Hypothalamus (tissue), 51 donors: ENCODE measurements at regions not wholly inside any gene's neighbourhood (a gene's known extent, or its start where the extent isn't known, plus 50 kb on each side); places are given as distances from the start of the nearest gene placed in this dataset.

ENCODE experiments used
- DNase-seq, 51 donors: peaks; one replicate each; lab custom pipeline; 2025; lab: John Stamatoyannopoulos, UW

DNA sequence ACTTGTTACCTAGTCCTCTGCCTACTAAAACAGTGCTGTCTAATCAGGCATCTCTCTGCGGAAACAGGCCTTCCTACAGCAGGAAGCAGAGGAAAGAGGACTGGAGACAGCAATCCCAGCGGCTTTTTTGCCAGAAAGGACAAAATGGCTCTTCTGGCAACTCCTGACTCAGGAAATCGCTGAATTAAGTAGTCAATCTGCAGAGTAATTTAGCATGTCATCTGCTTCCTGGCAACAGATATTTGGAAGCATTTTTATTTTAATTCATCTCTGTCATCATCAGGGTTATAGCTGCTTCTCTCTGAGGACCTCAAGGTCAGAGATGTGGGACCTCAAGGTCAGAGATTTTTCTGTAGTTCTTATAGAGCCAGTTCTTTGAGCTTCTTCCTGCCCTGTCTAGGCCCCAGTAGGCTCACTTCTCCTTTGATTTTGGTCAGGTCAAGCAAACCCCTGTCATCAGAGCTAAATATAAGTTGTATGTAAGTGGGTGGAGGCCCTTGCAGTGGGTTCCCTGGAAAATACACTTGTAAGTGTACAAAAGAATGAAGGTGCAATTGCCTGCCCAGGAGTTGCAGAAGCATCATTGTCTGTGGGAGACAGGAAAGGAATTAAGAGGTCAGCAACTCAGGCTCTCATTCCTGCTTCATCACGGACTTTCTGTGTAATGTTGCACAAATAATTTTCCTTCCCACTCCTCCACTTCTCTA lies 229.4 kb downstream of the ALDH8A1 start:
- DNase-seq, result peak in 1 of 51 donors; percentile 40

DNA sequence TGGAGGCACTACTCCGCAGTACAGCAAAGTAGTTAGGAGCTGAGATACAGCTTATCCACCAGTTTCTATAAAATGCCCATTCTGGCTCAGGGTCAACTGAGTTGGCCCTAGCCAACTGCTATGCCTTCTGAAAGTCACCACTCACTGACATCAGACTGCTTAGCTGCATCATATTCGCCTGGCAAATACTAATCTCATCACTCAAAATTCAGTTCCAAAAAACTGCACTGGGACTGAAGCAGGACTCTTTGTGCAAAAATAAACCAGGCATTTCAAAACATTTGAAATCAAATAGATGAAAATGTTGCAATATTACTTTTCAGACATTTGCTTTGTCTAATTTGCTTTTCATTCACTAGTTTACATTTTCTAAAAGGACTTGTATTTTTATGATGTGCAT lies 230.0 kb downstream of the ALDH8A1 start:
- DNase-seq, result no peak

- no peak for DNase-seq
Measured at GRCh38 chr6:134719286-134719685, 230.6 kb downstream of the ALDH8A1 start.

- no peak for DNase-seq
Measured at GRCh38 chr6:134714679-134715078, 235.2 kb downstream of the ALDH8A1 start.

DNA sequence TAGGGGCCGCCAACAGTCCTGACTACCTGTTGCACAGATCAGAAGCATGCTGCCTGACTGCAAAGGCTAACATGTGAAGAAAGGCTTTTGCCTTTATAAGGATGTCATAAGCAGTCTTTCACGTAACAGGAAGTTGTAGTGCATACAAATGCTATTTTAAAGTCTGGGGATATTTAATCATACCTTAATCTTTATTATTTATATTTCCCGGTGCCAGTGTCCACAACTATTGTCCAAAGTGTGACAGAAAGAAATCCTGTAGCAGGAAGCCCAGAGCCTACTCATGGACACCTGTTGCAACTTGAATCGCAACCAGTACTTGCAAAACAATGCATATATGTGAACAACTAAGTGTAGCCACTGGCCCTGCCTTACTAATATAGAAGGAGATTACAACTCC lies 235.8 kb downstream of the ALDH8A1 start:
- DNase-seq, result no peak

DNA sequence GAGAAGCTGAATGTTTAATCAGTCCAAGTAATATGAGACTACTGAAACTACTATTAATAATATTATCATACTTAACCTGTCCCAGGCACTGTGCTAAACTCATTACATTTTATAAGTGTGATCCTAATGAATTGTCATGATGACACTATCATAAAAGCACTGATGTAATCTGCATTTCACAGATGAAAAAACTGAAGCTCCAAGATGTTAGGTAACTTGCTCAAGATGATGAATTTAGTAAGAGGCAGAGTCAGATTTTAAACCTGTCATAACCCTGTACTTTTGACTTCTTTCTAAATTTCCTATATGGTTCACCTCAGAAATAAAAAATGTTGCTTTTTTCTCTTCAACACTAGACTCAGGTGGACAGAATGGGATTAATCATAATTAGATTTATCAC lies 237.6 kb downstream of the ALDH8A1 start:
- no peak for DNase-seq

- DNase-seq, result no peak
Measured at GRCh38 chr6:134708079-134708478, 241.8 kb downstream of the ALDH8A1 start.

GRCh38 chr6:134707342-134708031 lies 242.4 kb downstream of the ALDH8A1 start:
- DNase-seq, result no peak

- no peak for DNase-seq
Measured at GRCh38 chr6:134706806-134707205, 243.1 kb downstream of the ALDH8A1 start.

DNA sequence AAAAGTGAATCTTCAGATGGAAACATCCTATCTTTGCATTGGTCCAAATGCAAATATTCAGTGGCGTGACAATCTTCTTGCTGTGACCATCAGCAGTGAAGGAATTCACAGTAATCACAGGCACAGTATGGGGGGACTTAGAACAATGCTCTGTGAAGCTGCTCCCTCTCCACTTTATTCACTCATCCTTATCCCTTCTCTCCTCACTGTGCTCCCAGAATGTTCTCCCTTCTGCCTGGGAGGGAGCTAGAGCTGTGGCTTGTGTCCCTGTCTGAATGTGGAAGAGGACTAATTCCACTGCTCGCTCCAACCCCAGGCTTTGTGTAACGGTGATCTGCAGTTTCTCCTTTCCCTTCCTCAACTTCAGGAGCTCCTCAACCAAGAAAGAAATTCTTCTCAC lies 243.7 kb downstream of the ALDH8A1 start:
- DNase-seq, result peak in 1 of 51 donors; percentile 7

GRCh38 chr6:134703206-134703605 lies 246.7 kb downstream of the ALDH8A1 start:
- no peak for DNase-seq

DNA sequence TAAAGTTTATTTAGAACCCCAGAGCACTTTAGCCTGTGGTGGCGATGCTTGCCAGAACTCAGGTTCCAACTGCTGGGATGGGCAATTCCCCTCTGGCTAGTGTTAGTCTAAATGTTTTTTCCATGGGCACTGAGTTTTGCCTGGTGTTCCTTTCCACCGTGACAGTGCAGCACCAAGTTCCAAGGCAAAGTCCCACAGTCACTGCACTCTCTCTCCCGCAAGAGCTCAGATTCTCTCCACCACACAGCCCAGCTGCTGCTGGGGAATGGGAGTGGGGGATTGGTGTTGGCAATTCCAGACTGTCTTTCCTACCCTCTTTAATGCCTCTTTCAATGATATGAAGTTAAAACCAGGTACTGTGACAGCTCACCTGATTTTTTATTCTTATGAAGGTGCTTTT lies 247.6 kb downstream of the ALDH8A1 start:
- DNase-seq, result no peak

GRCh38 chr6:134701301-134701700 lies 248.6 kb downstream of the ALDH8A1 start:
- no peak for DNase-seq

- DNase-seq, result no peak
Measured at GRCh38 chr6:134698228-134698627, 251.7 kb downstream of the ALDH8A1 start.

DNA sequence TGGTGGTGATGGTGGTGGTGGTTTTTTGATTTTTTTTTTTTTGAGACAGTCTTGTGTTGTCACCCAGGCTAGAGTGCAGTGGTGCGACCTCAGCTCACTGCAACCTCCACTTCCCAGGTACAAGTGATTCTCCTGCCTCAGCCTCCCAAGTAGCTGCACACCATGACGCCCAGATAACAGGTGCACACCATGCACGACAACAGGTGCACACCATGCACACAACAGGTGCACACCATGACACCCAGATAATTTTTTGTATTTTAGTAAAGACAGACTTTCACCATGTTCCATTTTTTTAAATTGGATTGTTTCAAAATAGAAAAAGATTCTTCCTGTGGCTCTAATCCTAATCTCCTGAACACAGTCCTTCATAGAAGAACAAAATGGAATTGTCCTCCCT lies 257.9 kb downstream of the ALDH8A1 start:
- no peak for DNase-seq

GRCh38 chr6:134691180-134691579 lies 258.7 kb downstream of the ALDH8A1 start:
- DNase-seq, result no peak

DNA sequence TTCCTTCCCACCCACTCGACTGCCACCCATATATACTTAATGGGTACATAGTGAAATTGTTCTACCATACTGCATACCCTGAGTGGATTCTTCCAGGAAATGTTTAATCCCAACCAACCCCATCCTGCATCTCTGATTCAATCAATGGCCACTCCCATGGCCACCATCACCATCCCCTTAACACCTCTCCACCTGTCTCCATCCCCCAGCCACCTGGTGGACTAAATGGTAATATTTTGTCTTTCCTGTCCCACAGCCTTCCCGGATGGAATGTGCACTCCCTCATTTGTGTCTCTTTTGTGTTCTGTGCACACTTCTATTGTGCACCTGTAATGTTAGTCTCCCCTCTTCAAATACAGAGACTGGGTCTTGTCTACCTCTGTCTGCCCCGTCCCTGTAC lies 259.9 kb downstream of the ALDH8A1 start:
- no peak for DNase-seq

DNA sequence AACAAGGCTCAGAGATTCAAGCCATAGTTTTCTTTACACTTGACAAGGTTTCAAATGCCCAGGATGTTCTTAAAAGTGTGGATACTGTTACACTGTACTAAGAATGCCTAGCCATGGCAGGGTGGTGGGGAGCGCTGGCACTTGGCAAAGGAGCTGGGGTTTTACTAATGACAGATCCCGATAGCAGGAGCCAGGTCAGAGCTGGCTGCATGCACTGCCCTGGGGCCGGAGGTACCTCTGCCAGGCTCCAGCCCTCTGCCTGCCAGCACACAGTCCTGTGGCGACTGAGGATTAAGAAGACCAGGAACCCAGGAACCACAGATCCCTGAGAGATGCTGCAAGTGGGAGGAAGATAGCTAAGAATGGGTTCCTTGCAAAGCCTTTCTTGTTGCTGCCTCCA lies 260.3 kb downstream of the ALDH8A1 start:
- DNase-seq, result peak in 16 of 51 donors; percentile 2 to 64 (median 12)

- peak in 38 of 51 donors; percentile 1 to 86 (median 48) for DNase-seq
Measured at GRCh38 chr6:134689177-134689576, 260.7 kb downstream of the ALDH8A1 start.

DNA sequence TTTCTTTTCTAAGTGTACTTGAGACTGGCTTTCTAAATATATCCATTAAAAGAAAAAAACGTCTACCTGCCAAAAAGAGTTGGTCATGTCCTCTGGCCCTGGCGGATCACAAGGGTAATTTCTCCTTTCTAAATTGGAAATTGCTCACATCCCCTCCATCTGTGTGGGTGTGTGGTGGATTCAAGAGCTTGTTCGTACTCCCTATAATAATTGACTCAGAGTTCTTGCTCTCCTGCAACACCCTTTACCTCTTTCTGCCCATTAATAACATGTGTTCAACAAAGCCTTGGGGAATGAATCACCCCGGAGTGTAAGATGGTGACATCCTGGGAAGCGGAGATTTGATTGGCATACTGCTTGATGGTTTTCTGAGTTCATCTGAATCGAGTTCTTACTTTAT lies 263.8 kb downstream of the ALDH8A1 start:
- DNase-seq, result peak in 2 of 51 donors; percentile 15 to 19

DNA sequence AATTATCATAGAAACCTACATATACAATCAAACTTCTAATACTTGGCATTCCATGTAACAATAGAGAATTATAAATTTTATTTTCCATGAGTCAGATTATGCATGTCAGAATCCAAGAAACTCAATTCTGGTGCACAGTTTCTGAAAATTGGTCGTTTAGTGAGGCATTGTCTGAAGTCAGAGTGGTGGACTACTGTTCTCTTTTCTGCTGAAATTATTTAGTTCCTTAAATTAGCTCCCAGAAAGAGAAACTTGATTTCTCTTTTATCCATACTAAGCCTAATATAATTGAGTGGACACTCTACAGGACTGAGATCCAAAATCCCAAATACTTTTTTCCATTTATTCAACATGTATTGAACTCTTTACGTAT lies 265.5 kb downstream of the ALDH8A1 start:
- no peak for DNase-seq

DNA sequence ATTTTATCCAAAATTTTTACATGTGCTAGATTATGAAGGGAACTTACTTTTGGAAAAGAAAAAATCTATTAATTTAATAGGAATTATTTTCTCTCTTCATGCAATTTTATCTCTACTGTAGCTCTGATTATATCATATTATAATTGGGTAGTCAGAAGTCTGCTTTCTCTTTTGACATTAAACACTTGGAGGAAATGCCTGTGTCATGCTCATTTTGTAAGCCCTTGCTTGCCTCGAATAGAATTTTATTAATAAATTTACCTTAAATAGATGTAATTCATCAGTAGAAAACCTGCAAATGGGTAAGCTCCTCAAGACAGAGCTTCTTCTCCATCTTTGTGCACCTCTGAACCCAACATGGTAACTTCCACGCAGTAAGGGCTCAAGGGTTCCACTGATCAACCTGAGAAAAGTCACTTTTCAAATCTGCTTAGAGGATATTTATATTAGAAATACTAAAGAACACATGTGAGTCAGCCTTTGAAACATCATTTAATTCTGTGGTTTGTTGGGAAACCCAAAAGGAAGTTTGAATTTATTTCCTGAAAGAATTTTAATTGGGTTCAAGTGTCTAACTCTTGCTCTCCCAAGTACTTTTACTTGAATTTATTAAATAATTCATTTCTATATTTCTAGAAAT lies 266.0 kb downstream of the ALDH8A1 start:
- DNase-seq, result no peak
